H1 (cell line): ENCODE measurements at regions not wholly inside any gene's neighbourhood (a gene's known extent, or its start where the extent isn't known, plus 50 kb on each side); places are given as distances from the start of the nearest gene placed in this dataset.

Source experiments
- CTCF ChIA-PET: fragments of 300-600 bp; sonication (Branson Sonifier 250); formaldehyde crosslinking; loops from one replicate; lab custom pipeline; 2021; ENCODE audit not compliant: partially characterized antibody; lab: Charles Lee
- POLR2A ChIA-PET: fragments of 300-600 bp; sonication (Branson Sonifier 250); formaldehyde crosslinking; loops from one replicate; lab custom pipeline; 2021; ENCODE audit warnings: inconsistent platforms; ENCODE audit not compliant: partially characterized antibody; lab: Charles Lee
- DNase-seq, 2 experiments: peaks; one replicate each; pipeline versions ENCODE4 v3.0.0 to v3.0.0-alpha.2; 2010 to 2022; ENCODE audit warnings: low spot score in 2 of 2, low read depth in 1 of 2, mixed read lengths in 1 of 2
- FAIRE-seq: peaks from 2 replicates; lab custom pipeline; 2011; peaks lifted over from hg19 to GRCh38; lab: Jason Lieb, UNC
- H2AFZ ChIP-seq: 2 replicates; pipeline ENCODE4 v1.8.1; 2012; ENCODE audit warnings: low read length, inconsistent platforms
- H2AK5ac ChIP-seq: 2 replicates; pipeline ENCODE4 v1.6.1; 2013; ENCODE audit warnings: low read depth, low read length
- H2BK120ac ChIP-seq: replicated peaks from 2 replicates; pipeline ENCODE3; 2013; ENCODE audit warnings: low read depth, low read length, inconsistent platforms
- H2BK12ac ChIP-seq: 2 replicates; pipeline ENCODE4 v1.6.1; 2013; ENCODE audit warnings: low read depth, low read length
- H2BK15ac ChIP-seq: 2 replicates; pipeline ENCODE4 v1.6.1; 2013; ENCODE audit warnings: low read length
- H2BK20ac ChIP-seq: 2 replicates; pipeline ENCODE4 v1.6.1; 2013; ENCODE audit warnings: low read length
- H2BK5ac ChIP-seq: 2 replicates; pipeline ENCODE4 v1.6.1; 2013; ENCODE audit warnings: low read depth, low read length
- H3K14ac ChIP-seq: 2 replicates; pipeline ENCODE4 v1.6.1; 2013; ENCODE audit warnings: inconsistent platforms; ENCODE audit not compliant: insufficient read length
- H3K18ac ChIP-seq: 2 replicates; pipeline ENCODE4 v1.6.1; 2013; ENCODE audit warnings: low read length; ENCODE audit errors: extremely low read depth
- H3K23ac ChIP-seq: 2 replicates; pipeline ENCODE4 v1.6.1; 2013; ENCODE audit warnings: inconsistent platforms; ENCODE audit not compliant: insufficient read length
- H3K23me2 ChIP-seq: 2 replicates; pipeline ENCODE4 v1.6.1; 2013; ENCODE audit warnings: low read depth, low read length
- H3K27ac ChIP-seq: 2 replicates; pipeline ENCODE4 v1.6.1; 2011; ENCODE audit warnings: low read depth, low read length, inconsistent platforms
- H3K27me3 ChIP-seq, 4 experiments: replicated peaks in 1 of 4; 1 replicate in 1 of 4; 2 replicates in 3 of 4; pipeline versions ENCODE4 v1.6.1 to v1.8.1; 2011 to 2013; ENCODE audit warnings: low read length in 3 of 4, mild to moderate bottlenecking in 3 of 4, inconsistent platforms in 2 of 4, mixed read lengths in 2 of 4, moderate library complexity in 1 of 4; ENCODE audit not compliant: control insufficient read depth in 3 of 4, insufficient read depth in 3 of 4; ENCODE audit errors: extremely low read depth in 1 of 4
- H3K36me3 ChIP-seq, 4 experiments: 2 replicates each; pipeline versions ENCODE4 v1.6.1 to v1.8.1; 2011 to 2013; ENCODE audit warnings: mild to moderate bottlenecking in 4 of 4, low read length in 3 of 4, moderate library complexity in 2 of 4, control low read depth in 1 of 4, inconsistent platforms in 1 of 4; ENCODE audit not compliant: insufficient read depth in 4 of 4, control insufficient read depth in 2 of 4
- H3K4ac ChIP-seq: replicated peaks from 2 replicates; pipeline ENCODE3; 2013; ENCODE audit warnings: low read length, low read depth, mixed read lengths, inconsistent platforms; ENCODE audit not compliant: insufficient read length
- H3K4me1 ChIP-seq, 4 experiments: replicated peaks in 1 of 4; 1 replicate in 1 of 4; 2 replicates in 3 of 4; pipeline versions ENCODE4 v1.6.1 to v1.8.1; 2011 to 2013; ENCODE audit warnings: low read length in 3 of 4, inconsistent platforms in 2 of 4, mixed read lengths in 1 of 4; ENCODE audit not compliant: insufficient read depth in 4 of 4, control insufficient read depth in 3 of 4
- H3K4me2 ChIP-seq, 2 experiments: 2 replicates each; pipeline versions ENCODE4 v1.6.1 to v1.8.1; 2011 to 2013; ENCODE audit warnings: low read depth in 2 of 2, low read length in 2 of 2, control low read depth in 1 of 2, inconsistent platforms in 1 of 2, mild to moderate bottlenecking in 1 of 2; ENCODE audit not compliant: insufficient read depth in 1 of 2
- H3K4me3 ChIP-seq, 4 experiments: fragments of 200-600, 300-600 bp in 1 of 4; sonication (generic), shearing (Covaris generic), sonication (Bioruptor Twin) in 1 of 4; 2 replicates each; pipeline versions ENCODE4 v1.5.1 to v1.8.1; 2011 to 2016; ENCODE audit warnings: low read length in 4 of 4, low read depth in 3 of 4, control low read depth in 2 of 4, inconsistent platforms in 2 of 4, mild to moderate bottlenecking in 2 of 4, mixed read lengths in 1 of 4, moderate library complexity in 1 of 4; ENCODE audit not compliant: insufficient read depth in 2 of 4; ENCODE audit errors: extremely low read depth in 1 of 4
- H3K56ac ChIP-seq: replicated peaks from 2 replicates; pipeline ENCODE3; 2013; ENCODE audit warnings: low read depth, mild to moderate bottlenecking, mixed read lengths, low read length, inconsistent platforms; ENCODE audit not compliant: insufficient read length
- H3K79me1 ChIP-seq: 2 replicates; pipeline ENCODE4 v1.6.1; 2013; ENCODE audit warnings: low read depth, low read length, control low read depth
- H3K79me2 ChIP-seq, 2 experiments: 2 replicates each; pipeline versions ENCODE4 v1.6.1 to v1.8.1; 2012 to 2013; ENCODE audit warnings: low read length in 2 of 2, mild to moderate bottlenecking in 2 of 2, inconsistent platforms in 1 of 2; ENCODE audit not compliant: insufficient read depth in 2 of 2, control insufficient read depth in 1 of 2
- H3K9ac ChIP-seq, 4 experiments: replicated peaks in 1 of 4; 1 replicate in 1 of 4; 2 replicates in 3 of 4; pipeline versions ENCODE4 v1.6.1 to v1.8.1; 2011 to 2013; ENCODE audit warnings: low read depth in 3 of 4, low read length in 3 of 4, control low read depth in 2 of 4, mild to moderate bottlenecking in 2 of 4, moderate library complexity in 2 of 4, inconsistent platforms in 1 of 4; ENCODE audit errors: extremely low read depth in 1 of 4
- H3K9me3 ChIP-seq, 2 experiments: 2 replicates each; pipeline versions ENCODE4 v1.6.1 to v1.8.1; 2012 to 2013; ENCODE audit warnings: mild to moderate bottlenecking in 2 of 2, moderate library complexity in 2 of 2, control low read depth in 1 of 2, inconsistent platforms in 1 of 2, low read depth in 1 of 2, low read length in 1 of 2, mixed read lengths in 1 of 2; ENCODE audit not compliant: insufficient read depth in 2 of 2
- H4K20me1 ChIP-seq, 2 experiments: replicated peaks in 1 of 2; 2 replicates each; pipeline versions ENCODE3 to v1.8.1; 2011 to 2013; ENCODE audit warnings: inconsistent platforms in 2 of 2, low read length in 2 of 2, mild to moderate bottlenecking in 1 of 2; ENCODE audit not compliant: insufficient read depth in 2 of 2, control insufficient read depth in 1 of 2
- H4K5ac ChIP-seq: 2 replicates; pipeline ENCODE4 v1.6.1; 2013; ENCODE audit warnings: low read length, low read depth, mixed read lengths, inconsistent platforms; ENCODE audit not compliant: insufficient read length
- H4K8ac ChIP-seq: 2 replicates; pipeline ENCODE4 v1.8.0; 2013; ENCODE audit warnings: mild to moderate bottlenecking, moderate library complexity, low read length, inconsistent platforms; ENCODE audit not compliant: insufficient read depth; ENCODE audit errors: extremely low read depth
- H4K91ac ChIP-seq: replicated peaks from 2 replicates; pipeline ENCODE3; 2013; ENCODE audit warnings: low read length, mixed read lengths, inconsistent platforms; ENCODE audit not compliant: insufficient read length
- ATF3 ChIP-seq: IDR thresholded peaks from 2 replicates; pipeline ENCODE4 v1.6.1; 2011; ENCODE audit warnings: low read depth, mild to moderate bottlenecking, low read length; ENCODE audit not compliant: insufficient read depth
- BACH1 ChIP-seq: IDR thresholded peaks from 2 replicates; pipeline ENCODE4 v1.6.1; 2012; ENCODE audit warnings: low read length, improper control_type of control experiment
- CHD1 ChIP-seq: IDR thresholded peaks from 2 replicates; pipeline ENCODE4 v1.6.1; 2012; ENCODE audit warnings: low read depth, low read length, improper control_type of control experiment
- CREB1 ChIP-seq: IDR thresholded peaks from 2 replicates; pipeline ENCODE4 v1.6.1; 2012; ENCODE audit warnings: inconsistent platforms
- RBBP5 ChIP-seq: IDR thresholded peaks from 2 replicates; pipeline ENCODE4 v1.7.1; 2012; ENCODE audit warnings: low read depth, mild to moderate bottlenecking, inconsistent platforms, low read length, moderate library complexity, borderline replicate concordance
- RNF2 ChIP-seq: fragments of 200-900, 300-1000 bp; sonication (generic); IDR thresholded peaks from 2 replicates; pipeline ENCODE4 v1.7.1; 2016; ENCODE audit warnings: borderline replicate concordance, low read depth, mild to moderate bottlenecking, antibody characterized with exemption, low read length; ENCODE audit not compliant: poor library complexity, severe bottlenecking; ENCODE audit errors: missing control alignments
- TBP ChIP-seq: IDR thresholded peaks from 2 replicates; pipeline ENCODE4 v1.6.1; 2011; ENCODE audit warnings: low read depth, low read length, improper control_type of control experiment
- WGBS, 2 experiments: shearing (Covaris generic) in 1 of 2; methylation state at CpG; one replicate each; pipeline versions ENCODE4 v1.1.6 to v1.1.7; 2013 to 2015; ENCODE audit warnings: low lambda C conversion rate in 2 of 2, mixed read lengths in 2 of 2, inconsistent platforms in 1 of 2, low coverage in 1 of 2, missing lambda C conversion rate in 1 of 2; ENCODE audit not compliant: insufficient replicate concordance in 2 of 2, insufficient coverage in 1 of 2, insufficient read length in 1 of 2; ENCODE audit errors: extremely low coverage in 1 of 2, missing lambda C conversion rate in 1 of 2; 5-methylcytosine and 5-hydroxymethylcytosine counted together

GRCh38 chr6:142644866-142645265, 300.1 kb downstream of the HIVEP2 start:
- no peak overlapping the region for H2AFZ ChIP-seq
- no peak overlapping the region for H3K4me2 ChIP-seq
- no peaks in the 10 kb centered on the region; a peak in 1 of 8 replicates for H3K36me3 ChIP-seq
- H2BK15ac ChIP-seq, result no peak overlapping the region
- H3K9ac ChIP-seq, result no peak overlapping the region
- H3K27me3 ChIP-seq, result no peaks in the 10 kb centered on the region
- H3K4me1 ChIP-seq, result peaks cover 3 to 15% (median 13%) of the 10 kb centered on the region in 4 experiments
- H2BK20ac ChIP-seq, result peak overlapping the region; percentile 76; the same call in 1 of the 2 replicates
- H3K9me3 ChIP-seq, result no peaks in the 10 kb centered on the region
- no peak overlapping the region for H3K14ac ChIP-seq
- no peak for TF ChIP-seq TBP
- no peak for TF ChIP-seq CHD1
- TF ChIP-seq BACH1, result no peak
- TF ChIP-seq ATF3, result no peak
- no peak for TF ChIP-seq CREB1
- TF ChIP-seq RNF2, result no peak
- TF ChIP-seq RBBP5, result no peak
- no peak overlapping the region for H3K56ac ChIP-seq
- H3K4ac ChIP-seq, result no peak overlapping the region
- H3K79me2 ChIP-seq, result no peaks in the 10 kb centered on the region
- H3K23me2 ChIP-seq, result no peaks in the 10 kb centered on the region
- no peak overlapping the region for H2BK120ac ChIP-seq
- H4K5ac ChIP-seq, result no peak overlapping the region
- no peak overlapping the region for H4K8ac ChIP-seq
- no peak overlapping the region for H3K4me3 ChIP-seq
- FAIRE-seq (no peak), DNase-seq (no peak)
- H3K27ac ChIP-seq, result no peak overlapping the region
- H2BK5ac ChIP-seq, result no peak overlapping the region
- CTCF ChIA-PET, result no interaction called here
- no peak overlapping the region for H2AK5ac ChIP-seq
- no peaks in the 10 kb centered on the region for H3K79me1 ChIP-seq
- POLR2A ChIA-PET, result no interaction called here
- 77% methylated on average over 3 of the region's 3 CpGs; no CpG with 5 or more reads in 1 of the 2 experiments for WGBS, 2 experiments
- H3K23ac ChIP-seq, result no peak overlapping the region
- H3K18ac ChIP-seq, result no peak overlapping the region
- no peak overlapping the region for H4K91ac ChIP-seq
- H4K20me1 ChIP-seq, result no peaks in the 10 kb centered on the region
- no peak overlapping the region; the same call in 1 of the 2 replicates for H2BK12ac ChIP-seq
